Heart right ventricle (tissue), 16 donors: ENCODE measurements at regions not wholly inside any gene's neighbourhood (a gene's known extent, or its start where the extent isn't known, plus 50 kb on each side); places are given as distances from the start of the nearest gene placed in this dataset.

Source experiments
- ATAC-seq, 8 donors: fragments of 200-7000 bp; cut with Tn5 transposase; one replicate each; pipeline ENCODE4 v1.9.1; 2020; ENCODE audit warnings: mild to moderate bottlenecking in 8 of 8, moderate library complexity in 8 of 8, moderate number of reproducible peaks in 1 of 8
- DNase-seq, 2 donors: peaks; one replicate each; pipeline ENCODE4 v3.0.0-alpha.2; 2020
- H3K27ac ChIP-seq, 10 donors: fragments of 200-600 bp; sonication (generic) in 2 of 10; one replicate each; pipeline versions ENCODE4 v1.5.0 to v1.8.0; 2020 to 2022; ENCODE audit warnings: mild to moderate bottlenecking in 3 of 10
- H3K27me3 ChIP-seq, 7 donors: fragments of 200-600 bp; one replicate each; pipeline ENCODE4 v1.8.0; 2021 to 2022; ENCODE audit warnings: mild to moderate bottlenecking in 2 of 7
- H3K36me3 ChIP-seq, 9 donors: fragments of 200-600 bp; sonication (generic) in 1 of 9; one replicate each; pipeline versions ENCODE4 v1.5.0 to v1.8.0; 2020 to 2022; ENCODE audit warnings: mild to moderate bottlenecking in 2 of 9
- H3K4me1 ChIP-seq, 9 donors: fragments of 200-600 bp; sonication (generic) in 1 of 9; one replicate each; pipeline versions ENCODE4 v1.5.0 to v1.8.0; 2020 to 2022; ENCODE audit warnings: mild to moderate bottlenecking in 4 of 9
- H3K4me3 ChIP-seq, 10 donors: fragments of 200-600 bp; sonication (generic) in 2 of 10; one replicate each; pipeline versions ENCODE4 v1.5.0 to v1.8.0; 2020 to 2022; ENCODE audit warnings: mild to moderate bottlenecking in 7 of 10, moderate library complexity in 2 of 10
- H3K9me3 ChIP-seq, 11 donors: fragments of 200-600 bp in 10 of 11; sonication (generic) in 2 of 11; one replicate each; pipeline versions ENCODE4 v1.5.0 to v1.8.0; 2013 to 2022; ENCODE audit warnings: mild to moderate bottlenecking in 2 of 11, control low read depth in 1 of 11, moderate library complexity in 1 of 11
- CTCF ChIP-seq, 9 donors: fragments of 200-600 bp; sonication (generic) in 2 of 9; IDR thresholded peaks; one replicate each; pipeline versions ENCODE4 v1.5.0 to v1.8.0; 2021 to 2022; ENCODE audit warnings: antibody characterized with exemption in 9 of 9, mild to moderate bottlenecking in 5 of 9, moderate library complexity in 1 of 9
- WGBS, 2 donors: extraction: QIAGEN DNeasy Blood & Tissue Kit; methylation state at CpG; one replicate each; pipeline ENCODE4 v1.1.7; 2013; ENCODE audit warnings: inconsistent platforms in 1 of 2; 5-methylcytosine and 5-hydroxymethylcytosine counted together
- intact Hi-C, 10 donors: fragments of 100-400 bp; cut with DNase I; formaldehyde crosslinking; loops; one replicate each; pipeline versions ENCODE4 v1.11.1 to v1.14.2; 2022
- donor health status: Arrhythmogenic right ventricular cardiomyopathy.
- donor health status: ischemic (EF 13 %, LVEDD 7.1; RV severe dilation, severe dysfunction).
- donor health status: healthy with polysubstance abuse.
- donor health status: DM: no; HTN: yes; CAD: no.
- donor health status: DM: no; HTN: no; CAD: no.
- donor health status: ischemic (EF 25% LVEDD 6.9; RV normal size, moderate dysfunction).
- donor health status: ischemic (EF 25% LVEDD 5.7; RV mildly dilated, moderate dysfunction).
- donor health status: healthy.
- donor health status: DM: yes; HTN: yes; CAD: no.
- donor health status: Ischemic cardiomyopathy.
- donor health status: ischemic (EF 35%, LVEDD 5.7; RV mildly dilated, moderate dysfunction).
- donor health status: nonischemic (EF 11% LVEDD 7.7; RV severe dilation, severe dysfunction).
- donor health status: DM: yes; HTN: yes; CAD: no.
- donor health status: PGD.
- donor health status: ischemic (EF 29% LVEDD 5.4; RV normal size, mild dysfunction).
- donor health status: nonischemic (EF 23%, LVEDD 6.1; RV moderate dilation, normal function).

- Histone ChIP-seq H3K27me3 (peaks cover 0 to 65% (median 0%) of the 10 kb centered on the region in 7 donors), H3K4me1 (peaks cover 0 to 20% (median 7%) of the 10 kb centered on the region in 9 donors), H3K36me3 (no peaks in the 10 kb centered on the region), H3K27ac (no peak overlapping the region), H3K9me3 (no peaks in the 10 kb centered on the region), H3K4me3 (no peak overlapping the region)
- no peak for TF ChIP-seq CTCF (IDR thresholded peaks at IDR 0.05)
- WGBS, 2 donors, result 86 to 92% methylated on average over 2 of the region's 2 CpGs
- DNase-seq (no peak), ATAC-seq (no peak)
- intact Hi-C loops, result no loop called here
These were observed 56.6 kb upstream of the LAS1L start for GRCh38 chrX:65591206-65591605.

- TF ChIP-seq CTCF (IDR thresholded peaks at IDR 0.05), result no peak
- 63 to 65% methylated on average over 4 of the region's 4 CpGs for WGBS, 2 donors
- intact Hi-C loops, result loop anchor here in 6 of 10 donors (10.0 kb wide), 2 partner anchors 525 to 1135 kb away; no protein-coding TSS in a partner anchor
- peaks cover 0 to 69% (median 0%) of the 10 kb centered on the region in 7 donors for H3K27me3 ChIP-seq
- H3K36me3 ChIP-seq, result no peaks in the 10 kb centered on the region
- no peaks in the 10 kb centered on the region for H3K9me3 ChIP-seq
- DNase-seq (no peak), ATAC-seq (no peak)
- H3K4me1 ChIP-seq, result peaks cover 0 to 13% (median 0%) of the 10 kb centered on the region in 9 donors
- no peak overlapping the region for H3K27ac ChIP-seq
- no peak overlapping the region for H3K4me3 ChIP-seq
These were observed 54.7 kb upstream of the LAS1L start for GRCh38 chrX:65589304-65589703.

- H3K4me1 ChIP-seq, result peaks cover 0 to 13% (median 0%) of the 10 kb centered on the region in 9 donors
- H3K36me3 ChIP-seq, result no peaks in the 10 kb centered on the region
- TF ChIP-seq CTCF (IDR thresholded peaks at IDR 0.05), result no peak
- ATAC-seq, result peak in 3 of 8 donors; percentile 17 to 26 (median 23)
- peak overlapping the region in 4 of 10 donors; percentile 28 to 53 (median 42) for H3K27ac ChIP-seq
- H3K9me3 ChIP-seq, result no peaks in the 10 kb centered on the region
- intact Hi-C loops, result loop anchor here in 6 of 10 donors (10.0 kb wide), 2 partner anchors 526 to 1136 kb away; no protein-coding TSS in a partner anchor
- peaks cover 0 to 64% (median 0%) of the 10 kb centered on the region in 7 donors for H3K27me3 ChIP-seq
- 83 to 87% methylated on average over 1 of the region's 1 CpG for WGBS, 2 donors
- H3K4me3 ChIP-seq, result peak overlapping the region in 2 of 10 donors; percentile 14 to 20
- DNase-seq, result no peak
These were observed 54.2 kb upstream of the LAS1L start for GRCh38 chrX:65588795-65589194.

- H3K27ac ChIP-seq, result peak overlapping the region in 6 of 10 donors; percentile 14 to 56 (median 42)
- H3K9me3 ChIP-seq, result no peaks in the 10 kb centered on the region
- intact Hi-C loops, result loop anchor here in 6 of 10 donors (10.0 kb wide), 2 partner anchors 527 to 1137 kb away; no protein-coding TSS in a partner anchor
- peaks cover 0 to 13% (median 0%) of the 10 kb centered on the region in 9 donors for H3K4me1 ChIP-seq
- H3K36me3 ChIP-seq, result no peaks in the 10 kb centered on the region
- ATAC-seq (peak; percentile 67 to 85 (median 78)), DNase-seq (peak; percentile 60 to 78)
- peak overlapping the region in 6 of 10 donors; percentile 7 to 34 (median 24) for H3K4me3 ChIP-seq
- peaks cover 0 to 56% (median 0%) of the 10 kb centered on the region in 7 donors for H3K27me3 ChIP-seq
- TF ChIP-seq CTCF (IDR thresholded peaks at IDR 0.05), result no peak
- WGBS, 2 donors, result 18 to 25% methylated on average over 8 of the region's 10 CpGs
These were observed 53.3 kb upstream of the LAS1L start for GRCh38 chrX:65587616-65588526.
